ENCODE measurements at regions not wholly inside any gene's neighbourhood (a gene's known extent, or its start where the extent isn't known, plus 50 kb on each side); places are given as distances from the start of the nearest gene placed in this dataset.

DNA sequence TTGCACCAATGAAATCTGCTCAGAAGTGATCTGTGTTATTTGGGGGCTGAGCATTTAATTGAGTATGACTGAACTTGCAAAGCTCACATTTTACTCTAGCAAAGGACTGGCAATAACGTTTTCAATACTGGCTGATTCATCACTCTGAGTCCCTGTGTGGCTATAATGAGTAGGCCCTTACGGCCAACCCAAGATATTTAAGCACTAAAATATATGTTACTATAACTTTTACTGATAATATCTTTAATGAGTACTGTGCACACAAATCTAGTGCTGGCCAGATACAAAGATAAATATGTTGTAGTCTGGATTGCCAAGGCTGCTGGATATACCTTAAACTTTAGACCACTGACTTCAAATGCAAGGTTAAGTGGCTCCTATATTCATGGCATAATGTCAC lies 436.4 kb upstream of the KCNMB2 start:
- H3K79me2 ChIP-seq (ENCODE audit: insufficient read depth, low read length), result no peaks in the 10 kb centered on the region
- H4K20me1 ChIP-seq (ENCODE audit: insufficient read depth, low read length), result no peaks in the 10 kb centered on the region
- H2AFZ ChIP-seq (ENCODE audit: low read length), result no peak overlapping the region
- peaks cover 7% of the 10 kb centered on the region for H3K4me1 ChIP-seq (ENCODE audit: insufficient read depth, low read length)
- H3K4me2 ChIP-seq (ENCODE audit: insufficient read depth, low read length), result no peak overlapping the region
- no peaks in the 10 kb centered on the region for H3K27me3 ChIP-seq (ENCODE audit: insufficient read depth, low read length)
- H3K4me3 ChIP-seq (ENCODE audit: insufficient read depth, low read length), result no peak overlapping the region
- TF ChIP-seq, protein P1, sequence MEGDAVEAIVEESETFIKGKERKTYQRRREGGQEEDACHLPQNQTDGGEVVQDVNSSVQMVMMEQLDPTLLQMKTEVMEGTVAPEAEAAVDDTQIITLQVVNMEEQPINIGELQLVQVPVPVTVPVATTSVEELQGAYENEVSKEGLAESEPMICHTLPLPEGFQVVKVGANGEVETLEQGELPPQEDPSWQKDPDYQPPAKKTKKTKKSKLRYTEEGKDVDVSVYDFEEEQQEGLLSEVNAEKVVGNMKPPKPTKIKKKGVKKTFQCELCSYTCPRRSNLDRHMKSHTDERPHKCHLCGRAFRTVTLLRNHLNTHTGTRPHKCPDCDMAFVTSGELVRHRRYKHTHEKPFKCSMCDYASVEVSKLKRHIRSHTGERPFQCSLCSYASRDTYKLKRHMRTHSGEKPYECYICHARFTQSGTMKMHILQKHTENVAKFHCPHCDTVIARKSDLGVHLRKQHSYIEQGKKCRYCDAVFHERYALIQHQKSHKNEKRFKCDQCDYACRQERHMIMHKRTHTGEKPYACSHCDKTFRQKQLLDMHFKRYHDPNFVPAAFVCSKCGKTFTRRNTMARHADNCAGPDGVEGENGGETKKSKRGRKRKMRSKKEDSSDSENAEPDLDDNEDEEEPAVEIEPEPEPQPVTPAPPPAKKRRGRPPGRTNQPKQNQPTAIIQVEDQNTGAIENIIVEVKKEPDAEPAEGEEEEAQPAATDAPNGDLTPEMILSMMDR (IDR thresholded peaks at IDR 0.05; ENCODE audit: extremely low read depth, low read depth, low read length), result no peak
- no peak overlapping the region for H3K27ac ChIP-seq (ENCODE audit: low read depth, low read length)
- no peaks in the 10 kb centered on the region for H3K9me3 ChIP-seq (ENCODE audit: low read depth, low read length)
- H3K36me3 ChIP-seq (ENCODE audit: insufficient read depth, low read length), result no peaks in the 10 kb centered on the region
- DNase-seq (ENCODE audit: insufficient read length, low spot score, missing footprints), result no peak

GRCh38 chr3:178100908-178101307 lies 435.3 kb upstream of the KCNMB2 start:
- TF ChIP-seq, protein P1 (IDR thresholded peaks at IDR 0.05; ENCODE audit: extremely low read depth, low read depth, low read length), result no peak
- Histone ChIP-seq H2AFZ (ENCODE audit: low read length) (no peak overlapping the region), H3K4me3 (ENCODE audit: insufficient read depth, low read length) (no peak overlapping the region), H3K4me2 (ENCODE audit: insufficient read depth, low read length) (no peak overlapping the region), H3K36me3 (ENCODE audit: insufficient read depth, low read length) (no peaks in the 10 kb centered on the region), H3K9me3 (ENCODE audit: low read depth, low read length) (no peaks in the 10 kb centered on the region), H3K4me1 (ENCODE audit: insufficient read depth, low read length) (peaks cover 7% of the 10 kb centered on the region), H3K79me2 (ENCODE audit: insufficient read depth, low read length) (no peaks in the 10 kb centered on the region), H4K20me1 (ENCODE audit: insufficient read depth, low read length) (no peaks in the 10 kb centered on the region), H3K27ac (ENCODE audit: low read depth, low read length) (no peak overlapping the region), H3K27me3 (ENCODE audit: insufficient read depth, low read length) (no peaks in the 10 kb centered on the region)
- DNase-seq (ENCODE audit: insufficient read length, low spot score, missing footprints), result no peak

GRCh38 chr3:178103140-178103539 lies 433.1 kb upstream of the KCNMB2 start:
- no peaks in the 10 kb centered on the region for H3K79me2 ChIP-seq (ENCODE audit: insufficient read depth, low read length)
- H3K9me3 ChIP-seq (ENCODE audit: low read depth, low read length), result no peaks in the 10 kb centered on the region
- no peak overlapping the region for H3K4me3 ChIP-seq (ENCODE audit: insufficient read depth, low read length)
- no peak for DNase-seq (ENCODE audit: insufficient read length, low spot score, missing footprints)
- no peak overlapping the region for H3K27ac ChIP-seq (ENCODE audit: low read depth, low read length)
- H4K20me1 ChIP-seq (ENCODE audit: insufficient read depth, low read length), result no peaks in the 10 kb centered on the region
- no peaks in the 10 kb centered on the region for H3K27me3 ChIP-seq (ENCODE audit: insufficient read depth, low read length)
- no peaks in the 10 kb centered on the region for H3K4me1 ChIP-seq (ENCODE audit: insufficient read depth, low read length)
- TF ChIP-seq, protein P1 (IDR thresholded peaks at IDR 0.05; ENCODE audit: extremely low read depth, low read depth, low read length), result no peak
- no peak overlapping the region for H2AFZ ChIP-seq (ENCODE audit: low read length)
- H3K4me2 ChIP-seq (ENCODE audit: insufficient read depth, low read length), result no peak overlapping the region
- H3K36me3 ChIP-seq (ENCODE audit: insufficient read depth, low read length), result no peaks in the 10 kb centered on the region

DNA sequence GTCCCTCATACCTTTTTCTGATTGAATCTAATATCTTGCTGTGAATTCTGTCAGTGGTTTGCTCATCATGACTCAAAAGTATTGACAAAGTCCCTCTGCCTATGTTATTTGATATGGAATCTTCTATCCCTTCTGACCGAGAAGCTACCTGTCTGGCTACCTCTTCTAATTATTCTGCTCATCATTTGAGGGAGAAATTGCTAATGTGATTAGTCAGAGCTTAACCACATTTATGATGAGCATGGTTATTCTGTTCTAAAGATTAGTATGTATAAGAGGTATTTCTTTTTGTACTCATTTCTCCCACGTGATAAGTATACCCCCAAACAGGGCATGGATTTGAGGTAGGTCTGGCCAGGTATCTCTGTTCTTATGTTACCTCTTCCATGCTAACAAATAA lies 428.4 kb upstream of the KCNMB2 start:
- DNase-seq (ENCODE audit: insufficient read length, low spot score, missing footprints), result no peak

More for the DNA sequence above, 428.4 kb upstream of the KCNMB2 start:
- H3K4me3 ChIP-seq (ENCODE audit: insufficient read depth, low read length), result no peak overlapping the region
- H3K4me2 ChIP-seq (ENCODE audit: insufficient read depth, low read length), result no peak overlapping the region
- no peak overlapping the region for H2AFZ ChIP-seq (ENCODE audit: low read length)
- no peaks in the 10 kb centered on the region for H4K20me1 ChIP-seq (ENCODE audit: insufficient read depth, low read length)
- no peaks in the 10 kb centered on the region for H3K79me2 ChIP-seq (ENCODE audit: insufficient read depth, low read length)
- H3K27ac ChIP-seq (ENCODE audit: low read depth, low read length), result no peak overlapping the region
- H3K36me3 ChIP-seq (ENCODE audit: insufficient read depth, low read length), result no peaks in the 10 kb centered on the region
- no peaks in the 10 kb centered on the region for H3K27me3 ChIP-seq (ENCODE audit: insufficient read depth, low read length)
- H3K4me1 ChIP-seq (ENCODE audit: insufficient read depth, low read length), result no peaks in the 10 kb centered on the region
- no peaks in the 10 kb centered on the region for H3K9me3 ChIP-seq (ENCODE audit: low read depth, low read length)
- TF ChIP-seq, protein P1 (IDR thresholded peaks at IDR 0.05; ENCODE audit: extremely low read depth, low read depth, low read length), result no peak

Measured in osteoblast (primary cell).